PFSK-1 (cell line): ENCODE measurements at regions not wholly inside any gene's neighbourhood (a gene's known extent, or its start where the extent isn't known, plus 50 kb on each side); places are given as distances from the start of the nearest gene placed in this dataset.

Experiments
- FOXP2 ChIP-seq: optimal IDR thresholded peaks from 2 replicates; pipeline ENCODE3; 2011; ENCODE audit warnings: borderline replicate concordance, control low read depth, inconsistent platforms; ENCODE audit not compliant: insufficient read depth; ENCODE audit errors: extremely low read length, extremely low read depth
- POLR2AphosphoS5 ChIP-seq: IDR thresholded peaks from 2 replicates; pipeline ENCODE4 v1.6.1; 2012; ENCODE audit warnings: low read depth, mild to moderate bottlenecking, control low read depth, low read length, moderate library complexity
- REST ChIP-seq, 2 experiments: IDR thresholded peaks; 2 replicates each; pipeline versions ENCODE4 v1.6.1 to v1.8.0; 2011 to 2012; ENCODE audit warnings: low read depth in 2 of 2, low read length in 2 of 2, control low read depth in 1 of 2, inconsistent platforms in 1 of 2, mild to moderate bottlenecking in 1 of 2, moderate library complexity in 1 of 2; ENCODE audit not compliant: insufficient read depth in 1 of 2
- SIN3A ChIP-seq: IDR thresholded peaks from 2 replicates; pipeline ENCODE4 v1.6.1; 2012; ENCODE audit warnings: mild to moderate bottlenecking, low read length, moderate library complexity, borderline replicate concordance; ENCODE audit not compliant: insufficient read depth
- TAF1 ChIP-seq: IDR thresholded peaks from 2 replicates; pipeline ENCODE4 v1.6.1; 2012; ENCODE audit warnings: low read length, control low read depth, borderline replicate concordance; ENCODE audit not compliant: insufficient read depth

GRCh38 chrX:13164611-13165010 lies 120.2 kb upstream of the FAM9C start:
- TF ChIP-seq TAF1 = no peak
- TF ChIP-seq REST (IDR thresholded peaks at IDR 0.05; ENCODE audit: insufficient read depth in 1 of 2, low read depth in 2 of 2, low read length in 2 of 2) = no peak
- no peak for TF ChIP-seq FOXP2
- no peak for TF ChIP-seq SIN3A
- no peak for TF ChIP-seq POLR2AphosphoS5

- TF ChIP-seq POLR2AphosphoS5 (no peak), SIN3A (no peak), TAF1 (no peak), REST (IDR thresholded peaks at IDR 0.05; ENCODE audit: insufficient read depth in 1 of 2, low read depth in 2 of 2, low read length in 2 of 2) (no peak), FOXP2 (no peak)
These were observed 118.5 kb upstream of the FAM9C start for GRCh38 chrX:13162772-13163410.

- no peak for TF ChIP-seq REST (IDR thresholded peaks at IDR 0.05; ENCODE audit: insufficient read depth in 1 of 2, low read depth in 2 of 2, low read length in 2 of 2)
- TF ChIP-seq POLR2AphosphoS5 = no peak
- no peak for TF ChIP-seq SIN3A
- TF ChIP-seq FOXP2 = no peak
- TF ChIP-seq TAF1 = no peak
These were observed 115.5 kb upstream of the FAM9C start for GRCh38 chrX:13159886-13160285.

GRCh38 chrX:13158911-13159310 lies 114.5 kb upstream of the FAM9C start:
- TF ChIP-seq REST (IDR thresholded peaks at IDR 0.05; ENCODE audit: insufficient read depth in 1 of 2, low read depth in 2 of 2, low read length in 2 of 2) (no peak), SIN3A (no peak), TAF1 (no peak), POLR2AphosphoS5 (no peak), FOXP2 (no peak)
